ENCODE measurements at regions not wholly inside any gene's neighbourhood (a gene's known extent, or its start where the extent isn't known, plus 50 kb on each side); places are given as distances from the start of the nearest gene placed in this dataset.
A peak's percentile ranks its signal among the peaks of the same experiment; 100 is the strongest.

GRCh38 chr4:162498168-162498567, 334.4 kb upstream of the FSTL5 start:
- H3K4me1 ChIP-seq = no peaks in the 10 kb centered on the region
- no peak overlapping the region for H3K4me3 ChIP-seq
- ChIA-PET POLR2A (no interaction called here), CTCF (interaction anchor here (0.6 to 1.9 kb wide), 19 partner anchors 9 to 1052 kb away, joined by 3 to 12 read pairs (median 3); partner anchors contain the start of gene NPY1R)
- ATAC-seq (no peak), DNase-seq (ENCODE audit: low read depth in 1 of 2, low spot score in 1 of 2) (no peak), FAIRE-seq (no peak)
- no peak for TF ChIP-seq BCL3 (IDR thresholded peaks at IDR 0.05)
- no peak for TF ChIP-seq JUNB (IDR thresholded peaks at IDR 0.05)
- peak overlapping the region; percentile 4; the same call in 1 of the 3 replicates for H3K4me2 ChIP-seq
- 44% methylated on average over 2 of the region's 2 CpGs for WGBS (ENCODE audit: missing lambda C conversion rate)
- no peaks in the 10 kb centered on the region for H3K9me3 ChIP-seq
- no peak overlapping the region for H3K27ac ChIP-seq

DNA sequence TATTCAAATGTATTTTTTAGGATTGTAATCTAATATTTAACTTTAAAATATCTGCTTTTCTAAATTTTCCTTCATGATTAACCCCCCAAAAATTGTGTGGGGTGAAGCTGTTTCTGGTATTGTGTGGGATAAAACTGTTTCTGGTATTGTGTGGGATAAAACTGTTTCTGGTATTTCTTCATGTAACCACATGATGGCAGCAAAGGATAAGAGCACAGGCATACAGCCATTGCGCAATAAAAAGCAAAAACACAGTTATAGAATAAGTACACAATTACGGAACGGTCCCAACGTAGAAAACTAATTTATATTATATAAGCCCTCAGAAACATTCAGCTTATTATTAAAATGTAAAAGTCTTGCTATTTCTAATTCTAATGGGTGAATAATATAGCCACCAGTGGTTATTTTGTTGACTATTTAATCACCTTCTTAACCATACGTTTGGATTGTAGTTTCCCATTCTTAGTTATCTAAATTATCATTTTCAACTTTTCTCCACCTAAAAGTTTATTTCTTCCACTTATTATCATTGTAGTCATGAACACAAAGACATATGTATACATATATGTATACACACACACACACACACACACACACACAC, 333.9 kb upstream of the FSTL5 start:
- CTCF ChIA-PET = interaction anchor here (0.6 to 1.9 kb wide), 22 partner anchors 10 to 1052 kb away, joined by 3 to 12 read pairs (median 3); partner anchors contain the start of gene NPY1R
- Histone ChIP-seq H3K4me3 (no peak overlapping the region), H3K9me3 (no peaks in the 10 kb centered on the region), H3K27ac (no peak overlapping the region), H3K4me2 (peak overlapping the region; percentile 4; the same call in 1 of the 3 replicates), H3K4me1 (no peaks in the 10 kb centered on the region)
- ATAC-seq (peak in 1 of 2 experiments; percentile 66; a peak in 2 of 6 replicates), FAIRE-seq (no peak), DNase-seq (ENCODE audit: low read depth in 1 of 2, low spot score in 1 of 2) (peak; percentile 5 to 26)
- POLR2A ChIA-PET = no interaction called here
- 4% methylated on average over 5 of the region's 5 CpGs for WGBS (ENCODE audit: missing lambda C conversion rate)
- TF ChIP-seq CTCF (IDR thresholded peaks at IDR 0.05) (peak; percentile 85), CEBPB (IDR thresholded peaks at IDR 0.05) (peak; percentile 99 to 100), CBX2 (IDR thresholded peaks at IDR 0.05; ENCODE audit: borderline replicate concordance, low read depth) (no peak), RAD21 (conservative IDR thresholded peaks at IDR 0.05 in 1 of 2, IDR thresholded peaks at IDR 0.05 in 1 of 2) (peak; percentile 90 to 95), SMC3 (IDR thresholded peaks at IDR 0.05) (peak; percentile 87)

DNA sequence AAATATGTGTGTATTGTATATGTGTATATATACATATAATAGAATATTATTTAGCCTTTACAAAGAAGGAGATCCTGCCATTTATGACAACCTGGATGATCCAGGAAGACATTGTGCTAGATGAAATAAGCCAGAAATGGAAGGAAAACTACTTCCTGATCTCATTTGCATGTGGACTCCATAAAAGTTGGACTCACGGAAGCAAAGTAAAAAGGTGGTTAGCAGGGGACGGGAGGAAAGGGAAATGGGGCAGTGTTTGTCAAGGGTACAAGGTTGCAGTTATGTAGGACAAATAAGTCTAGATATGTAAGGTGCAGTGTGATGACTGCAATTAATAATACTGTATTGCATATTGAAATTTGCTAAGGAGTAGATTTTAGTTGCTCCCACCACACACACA, 331.1 kb upstream of the FSTL5 start:
- ChIA-PET CTCF (no interaction called here), POLR2A (no interaction called here)
- no peak for DNase-seq (ENCODE audit: low read depth in 1 of 2, low spot score in 1 of 2)
- no peak for FAIRE-seq
- H3K4me1 ChIP-seq = no peaks in the 10 kb centered on the region
- WGBS (ENCODE audit: missing lambda C conversion rate) = 54% methylated on average over 2 of the region's 2 CpGs
- no peak overlapping the region for H3K27ac ChIP-seq
- ATAC-seq = no peak
- H3K4me3 ChIP-seq = no peak overlapping the region
- no peak for TF ChIP-seq HOXB5 (CRISPR knock-in tag; IDR thresholded peaks at IDR 0.05)
- no peak for TF ChIP-seq PBX3 (IDR thresholded peaks at IDR 0.05)
- no peak for TF ChIP-seq SMC3 (IDR thresholded peaks at IDR 0.05)
- TF ChIP-seq, protein P1, sequence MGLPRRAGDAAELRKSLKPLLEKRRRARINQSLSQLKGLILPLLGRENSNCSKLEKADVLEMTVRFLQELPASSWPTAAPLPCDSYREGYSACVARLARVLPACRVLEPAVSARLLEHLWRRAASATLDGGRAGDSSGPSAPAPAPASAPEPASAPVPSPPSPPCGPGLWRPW (IDR thresholded peaks at IDR 0.05) = no peak
- no peak for TF ChIP-seq RARB (CRISPR knock-in tag; IDR thresholded peaks at IDR 0.05)
- TF ChIP-seq EHMT2 (IDR thresholded peaks at IDR 0.05; ENCODE audit: low read depth) = no peak
- TF ChIP-seq RNF2 (IDR thresholded peaks at IDR 0.05; ENCODE audit: borderline replicate concordance, low read depth) = no peak
- TF ChIP-seq KDM5A (IDR thresholded peaks at IDR 0.05) = no peak
- no peak for TF ChIP-seq CEBPB (IDR thresholded peaks at IDR 0.05)
- H3K4me2 ChIP-seq = no peak overlapping the region
- no peaks in the 10 kb centered on the region for H3K9me3 ChIP-seq

DNA sequence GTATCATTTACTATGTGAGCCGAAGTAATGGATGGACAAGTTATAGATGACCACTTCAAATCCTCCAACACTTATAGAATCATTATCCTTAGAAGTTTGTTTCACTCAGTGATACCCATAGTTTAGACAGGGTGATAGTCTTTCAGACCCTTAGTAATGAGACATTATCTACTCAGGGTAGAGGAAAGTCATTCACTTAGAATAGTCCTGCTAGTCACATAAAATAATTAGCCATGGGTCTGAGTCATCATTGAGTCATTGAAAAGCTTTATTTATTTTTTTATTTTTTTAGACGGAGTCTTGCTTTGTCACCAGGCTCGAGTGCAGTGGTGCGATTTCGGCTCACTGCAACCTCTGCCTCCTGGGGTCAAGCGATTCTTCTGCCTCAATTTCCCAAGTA, 321.7 kb upstream of the FSTL5 start:
- FAIRE-seq = no peak
- Histone ChIP-seq H3K4me3 (no peak overlapping the region), H3K9me3 (no peaks in the 10 kb centered on the region), H3K4me1 (no peaks in the 10 kb centered on the region), H3K4me2 (no peak overlapping the region), H3K27ac (no peak overlapping the region)
- WGBS (ENCODE audit: missing lambda C conversion rate) = 47% methylated on average over 6 of the region's 6 CpGs
- ChIA-PET CTCF (no interaction called here), POLR2A (no interaction called here)
- ATAC-seq = no peak
- TF ChIP-seq RAD21 (conservative IDR thresholded peaks at IDR 0.05 in 1 of 2, IDR thresholded peaks at IDR 0.05 in 1 of 2) = no peak
- TF ChIP-seq FOSL2 (IDR thresholded peaks at IDR 0.05) = no peak
- TF ChIP-seq FOSL2 (CRISPR knock-in tag; IDR thresholded peaks at IDR 0.05) = peak; percentile 34; the same call in 1 of the 2 replicates
- DNase-seq (ENCODE audit: low read depth in 1 of 2, low spot score in 1 of 2) = no peak
